ENCODE measurements at regions not wholly inside any gene's neighbourhood (a gene's known extent, or its start where the extent isn't known, plus 50 kb on each side); places are given as distances from the start of the nearest gene placed in this dataset.

DNA sequence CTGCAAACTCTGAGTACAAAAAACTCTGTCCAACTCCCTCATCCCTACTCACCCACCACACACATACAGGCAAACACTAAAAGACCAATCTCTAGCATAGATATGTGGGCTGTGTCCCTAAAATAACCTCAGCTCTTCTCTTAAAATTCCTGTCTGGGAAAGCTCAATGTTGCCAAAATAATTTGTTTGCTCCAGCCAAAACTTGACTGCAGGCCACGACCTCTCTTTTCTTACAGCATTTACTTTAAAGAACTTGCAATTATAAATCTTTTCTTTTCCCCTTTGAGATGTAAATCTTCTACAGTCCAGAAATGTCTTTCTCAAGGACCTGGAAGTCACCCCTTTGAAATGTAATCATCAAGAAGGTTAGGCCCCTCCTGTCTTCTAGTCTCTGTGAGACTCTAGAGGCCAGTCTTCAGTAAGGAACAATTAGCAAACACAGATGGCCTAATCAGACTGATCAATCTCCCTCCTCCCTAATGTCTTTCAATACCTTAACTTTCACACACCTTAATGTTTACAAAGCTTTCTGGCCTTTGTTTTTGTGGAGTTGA is 483.6 kb upstream of the RGS18 start:
- no peaks in the 10 kb centered on the region for H3K27me3 ChIP-seq (ENCODE audit: control insufficient read depth, insufficient read depth, low read length)
- H3K4me2 ChIP-seq (ENCODE audit: extremely low read depth, insufficient read depth, low read length) = no peak overlapping the region
- peak in 1 of 2 donors; percentile 34 for DNase-seq (ENCODE audit: low read depth in 2 of 2)
- no peak overlapping the region for H3K4me3 ChIP-seq (replicated peaks in 1 of 4; ENCODE audit: control extremely low read depth in 1 of 4, insufficient read depth in 1 of 4, low read depth in 3 of 4, low read length in 4 of 4)
- H3K9me3 ChIP-seq (ENCODE audit: control insufficient read depth, insufficient read depth, low read depth, low read length) = no peaks in the 10 kb centered on the region
- H2AFZ ChIP-seq (ENCODE audit: low read length) = no peak overlapping the region
- H3K9ac ChIP-seq (ENCODE audit: insufficient read depth, low read length) = no peak overlapping the region
- no peak for TF ChIP-seq EZH2 (IDR thresholded peaks at IDR 0.05; ENCODE audit: low read length, missing control alignments)
- TF ChIP-seq, protein P1, sequence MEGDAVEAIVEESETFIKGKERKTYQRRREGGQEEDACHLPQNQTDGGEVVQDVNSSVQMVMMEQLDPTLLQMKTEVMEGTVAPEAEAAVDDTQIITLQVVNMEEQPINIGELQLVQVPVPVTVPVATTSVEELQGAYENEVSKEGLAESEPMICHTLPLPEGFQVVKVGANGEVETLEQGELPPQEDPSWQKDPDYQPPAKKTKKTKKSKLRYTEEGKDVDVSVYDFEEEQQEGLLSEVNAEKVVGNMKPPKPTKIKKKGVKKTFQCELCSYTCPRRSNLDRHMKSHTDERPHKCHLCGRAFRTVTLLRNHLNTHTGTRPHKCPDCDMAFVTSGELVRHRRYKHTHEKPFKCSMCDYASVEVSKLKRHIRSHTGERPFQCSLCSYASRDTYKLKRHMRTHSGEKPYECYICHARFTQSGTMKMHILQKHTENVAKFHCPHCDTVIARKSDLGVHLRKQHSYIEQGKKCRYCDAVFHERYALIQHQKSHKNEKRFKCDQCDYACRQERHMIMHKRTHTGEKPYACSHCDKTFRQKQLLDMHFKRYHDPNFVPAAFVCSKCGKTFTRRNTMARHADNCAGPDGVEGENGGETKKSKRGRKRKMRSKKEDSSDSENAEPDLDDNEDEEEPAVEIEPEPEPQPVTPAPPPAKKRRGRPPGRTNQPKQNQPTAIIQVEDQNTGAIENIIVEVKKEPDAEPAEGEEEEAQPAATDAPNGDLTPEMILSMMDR (conservative IDR thresholded peaks at IDR 0.05 in 1 of 2, IDR thresholded peaks at IDR 0.05 in 1 of 2; ENCODE audit: low read depth in 1 of 2, low read length in 2 of 2) = no peak
- no peaks in the 10 kb centered on the region for H4K20me1 ChIP-seq (ENCODE audit: control insufficient read depth, extremely low read depth, insufficient read depth, low read length)
- H3K4me1 ChIP-seq (ENCODE audit: control insufficient read depth, extremely low read depth, insufficient read depth, low read length) = no peaks in the 10 kb centered on the region
- H3K36me3 ChIP-seq (ENCODE audit: control insufficient read depth, insufficient read depth, low read length) = no peaks in the 10 kb centered on the region
- no peaks in the 10 kb centered on the region for H3K79me2 ChIP-seq (ENCODE audit: control insufficient read depth, insufficient read depth, low read length)
- H3K27ac ChIP-seq (ENCODE audit: insufficient read depth, low read length) = no peak overlapping the region

DNA sequence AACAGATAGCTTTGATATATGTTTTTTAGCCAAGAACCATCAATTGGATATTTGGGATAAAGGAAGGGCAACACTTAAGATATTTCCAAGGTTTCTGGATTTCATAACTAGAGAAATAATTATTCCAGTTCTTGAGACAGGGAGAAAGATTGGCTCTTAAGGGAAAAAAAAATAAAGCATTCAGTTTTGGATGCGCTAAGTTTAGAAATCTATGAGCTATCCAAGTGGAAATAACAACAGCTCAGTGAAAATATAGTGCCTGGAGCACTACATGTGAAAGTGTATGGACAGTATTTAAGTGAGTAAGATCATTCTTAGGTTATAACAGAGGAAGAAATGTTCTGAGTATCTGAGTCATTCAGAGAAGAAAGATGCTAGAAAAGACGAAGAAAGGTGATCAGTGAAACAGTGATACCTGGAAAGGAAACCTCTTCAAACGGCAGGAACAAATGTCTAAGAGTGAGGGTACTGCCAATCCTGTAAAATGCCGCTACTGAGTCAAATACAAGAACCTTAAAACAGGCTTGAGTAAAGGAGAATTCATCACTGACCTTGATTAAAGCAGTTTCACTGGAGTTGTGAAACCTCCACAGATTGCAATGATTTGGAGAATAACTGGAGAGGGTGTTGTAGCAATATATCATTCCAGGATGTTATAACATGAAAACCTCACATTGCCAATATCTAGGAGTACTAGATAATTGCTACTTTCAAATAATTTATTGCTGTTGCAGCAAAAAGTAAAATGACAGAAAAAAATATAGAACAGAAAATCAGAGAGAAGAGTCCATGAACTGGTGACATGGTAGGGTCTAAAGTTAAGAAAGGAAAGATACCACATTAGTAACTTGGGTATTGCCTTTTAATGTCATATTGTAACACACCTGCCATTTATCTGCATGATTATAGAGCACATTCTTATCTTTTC is 482.1 kb upstream of the RGS18 start:
- H3K4me2 ChIP-seq (ENCODE audit: extremely low read depth, insufficient read depth, low read length) = no peak overlapping the region
- no peaks in the 10 kb centered on the region for H3K4me1 ChIP-seq (ENCODE audit: control insufficient read depth, extremely low read depth, insufficient read depth, low read length)
- no peak for DNase-seq (ENCODE audit: low read depth in 2 of 2)
- no peak overlapping the region for H3K9ac ChIP-seq (ENCODE audit: insufficient read depth, low read length)
- no peak for TF ChIP-seq EZH2 (IDR thresholded peaks at IDR 0.05; ENCODE audit: low read length, missing control alignments)
- TF ChIP-seq, protein P1 (conservative IDR thresholded peaks at IDR 0.05 in 1 of 2, IDR thresholded peaks at IDR 0.05 in 1 of 2; ENCODE audit: low read depth in 1 of 2, low read length in 2 of 2) = no peak
- H3K4me3 ChIP-seq (replicated peaks in 1 of 4; ENCODE audit: control extremely low read depth in 1 of 4, insufficient read depth in 1 of 4, low read depth in 3 of 4, low read length in 4 of 4) = no peak overlapping the region
- no peaks in the 10 kb centered on the region for H4K20me1 ChIP-seq (ENCODE audit: control insufficient read depth, extremely low read depth, insufficient read depth, low read length)
- no peak overlapping the region for H2AFZ ChIP-seq (ENCODE audit: low read length)
- H3K36me3 ChIP-seq (ENCODE audit: control insufficient read depth, insufficient read depth, low read length) = no peaks in the 10 kb centered on the region
- no peaks in the 10 kb centered on the region for H3K27me3 ChIP-seq (ENCODE audit: control insufficient read depth, insufficient read depth, low read length)
- H3K9me3 ChIP-seq (ENCODE audit: control insufficient read depth, insufficient read depth, low read depth, low read length) = no peaks in the 10 kb centered on the region
- no peaks in the 10 kb centered on the region for H3K79me2 ChIP-seq (ENCODE audit: control insufficient read depth, insufficient read depth, low read length)
- H3K27ac ChIP-seq (ENCODE audit: insufficient read depth, low read length) = no peak overlapping the region

DNA sequence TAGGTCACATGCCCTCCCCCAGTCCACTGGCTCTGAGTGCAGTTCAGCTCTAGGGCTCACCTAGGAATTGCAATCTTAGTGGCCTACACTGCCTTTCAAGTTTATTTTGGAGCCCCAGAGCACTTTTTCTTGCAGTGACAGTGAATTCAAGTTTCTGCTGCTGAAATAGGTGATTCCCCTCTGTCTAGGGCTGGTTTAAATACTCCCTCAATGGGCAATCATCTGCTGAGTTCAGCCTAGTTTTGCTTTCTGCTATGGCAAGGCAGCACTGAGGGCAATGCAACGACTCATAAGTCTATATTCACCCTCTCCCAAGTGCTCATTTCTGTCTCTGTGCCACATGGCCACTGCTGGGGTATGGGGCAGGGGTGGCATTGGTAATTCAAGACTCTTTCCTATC is 472.6 kb upstream of the RGS18 start:
- Histone ChIP-seq H3K27me3 (ENCODE audit: control insufficient read depth, insufficient read depth, low read length) (no peaks in the 10 kb centered on the region), H3K9ac (ENCODE audit: insufficient read depth, low read length) (no peak overlapping the region), H3K4me2 (ENCODE audit: extremely low read depth, insufficient read depth, low read length) (no peak overlapping the region), H2AFZ (ENCODE audit: low read length) (no peak overlapping the region), H3K4me3 (replicated peaks in 1 of 4; ENCODE audit: control extremely low read depth in 1 of 4, insufficient read depth in 1 of 4, low read depth in 3 of 4, low read length in 4 of 4) (no peak overlapping the region), H3K4me1 (ENCODE audit: control insufficient read depth, extremely low read depth, insufficient read depth, low read length) (no peaks in the 10 kb centered on the region), H3K79me2 (ENCODE audit: control insufficient read depth, insufficient read depth, low read length) (no peaks in the 10 kb centered on the region), H3K9me3 (ENCODE audit: control insufficient read depth, insufficient read depth, low read depth, low read length) (no peaks in the 10 kb centered on the region), H4K20me1 (ENCODE audit: control insufficient read depth, extremely low read depth, insufficient read depth, low read length) (no peaks in the 10 kb centered on the region), H3K36me3 (ENCODE audit: control insufficient read depth, insufficient read depth, low read length) (no peaks in the 10 kb centered on the region), H3K27ac (ENCODE audit: insufficient read depth, low read length) (no peak overlapping the region)
- no peak for DNase-seq (ENCODE audit: low read depth in 2 of 2)
- no peak for TF ChIP-seq EZH2 (IDR thresholded peaks at IDR 0.05; ENCODE audit: low read length, missing control alignments)
- TF ChIP-seq, protein P1 (conservative IDR thresholded peaks at IDR 0.05 in 1 of 2, IDR thresholded peaks at IDR 0.05 in 1 of 2; ENCODE audit: low read depth in 1 of 2, low read length in 2 of 2) = no peak

All from fibroblast of lung (primary cell).